ENCODE measurements at regions not wholly inside any gene's neighbourhood (a gene's known extent, or its start where the extent isn't known, plus 50 kb on each side); places are given as distances from the start of the nearest gene placed in this dataset.

DNA sequence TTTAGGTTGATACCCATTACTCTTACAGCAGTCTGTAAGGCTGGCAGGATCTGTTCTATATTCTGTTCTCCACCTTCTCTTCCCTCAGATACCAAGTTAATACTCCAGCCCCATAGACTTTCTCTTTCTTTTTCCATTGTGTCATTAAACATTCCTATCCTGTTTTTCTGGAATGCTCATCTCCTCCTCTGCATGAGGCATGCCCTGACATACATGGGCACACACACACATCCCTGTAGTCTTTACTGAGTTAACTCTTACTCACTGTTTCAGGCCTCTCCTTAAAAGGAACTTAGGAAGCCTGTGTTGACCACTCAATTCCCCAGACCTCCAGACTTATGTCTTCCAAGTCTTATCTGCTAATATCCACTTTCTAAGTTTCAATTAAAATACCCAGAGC lies 476.8 kb downstream of the METTL15 start:
- DNase-seq: no peak
- Histone ChIP-seq H3K4me1 (no peaks in the 10 kb centered on the region), H3K4me3 (no peak overlapping the region), H3K36me3 (no peaks in the 10 kb centered on the region), H3K27ac (no peak overlapping the region), H3K9me3 (no peaks in the 10 kb centered on the region), H3K27me3 (no peaks in the 10 kb centered on the region)
- intact Hi-C loops (cut with DNase I; ENCODE audit: low total_unique reads): no loop called here
- TF ChIP-seq POLR2A (IDR thresholded peaks at IDR 0.05): no peak
- in situ Hi-C loops (cut with MboI; ENCODE audit: low sequenced_read_pairs in 4 of 4): no loop called here
- no peak for ATAC-seq

DNA sequence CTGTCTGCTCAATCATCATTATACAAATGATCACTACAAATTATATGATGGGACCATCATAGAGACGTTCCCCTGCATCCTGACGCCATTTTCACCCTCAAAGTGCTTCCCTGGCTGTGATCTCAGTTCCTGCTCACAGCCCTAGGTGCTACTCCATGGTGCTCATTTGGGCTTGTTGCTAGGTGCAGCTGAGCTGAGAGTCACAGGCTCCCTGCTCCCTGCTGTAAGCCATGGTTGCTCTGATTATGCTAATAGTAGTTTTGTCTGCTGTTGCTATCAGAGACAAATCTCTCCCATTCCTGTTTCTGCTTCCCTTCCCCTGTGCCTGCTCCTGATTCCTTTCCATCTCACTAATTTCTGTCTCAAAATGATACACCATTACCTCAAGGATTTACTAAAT lies 474.3 kb downstream of the METTL15 start:
- in situ Hi-C loops (cut with MboI; ENCODE audit: low sequenced_read_pairs in 4 of 4) (no loop called here), intact Hi-C loops (cut with DNase I; ENCODE audit: low total_unique reads) (no loop called here)
- Histone ChIP-seq H3K9me3 (no peaks in the 10 kb centered on the region), H3K27ac (no peak overlapping the region), H3K4me3 (no peak overlapping the region), H3K4me1 (no peaks in the 10 kb centered on the region), H3K36me3 (no peaks in the 10 kb centered on the region), H3K27me3 (no peaks in the 10 kb centered on the region)
- no peak for TF ChIP-seq POLR2A (IDR thresholded peaks at IDR 0.05)
- TF ChIP-seq, protein P1, sequence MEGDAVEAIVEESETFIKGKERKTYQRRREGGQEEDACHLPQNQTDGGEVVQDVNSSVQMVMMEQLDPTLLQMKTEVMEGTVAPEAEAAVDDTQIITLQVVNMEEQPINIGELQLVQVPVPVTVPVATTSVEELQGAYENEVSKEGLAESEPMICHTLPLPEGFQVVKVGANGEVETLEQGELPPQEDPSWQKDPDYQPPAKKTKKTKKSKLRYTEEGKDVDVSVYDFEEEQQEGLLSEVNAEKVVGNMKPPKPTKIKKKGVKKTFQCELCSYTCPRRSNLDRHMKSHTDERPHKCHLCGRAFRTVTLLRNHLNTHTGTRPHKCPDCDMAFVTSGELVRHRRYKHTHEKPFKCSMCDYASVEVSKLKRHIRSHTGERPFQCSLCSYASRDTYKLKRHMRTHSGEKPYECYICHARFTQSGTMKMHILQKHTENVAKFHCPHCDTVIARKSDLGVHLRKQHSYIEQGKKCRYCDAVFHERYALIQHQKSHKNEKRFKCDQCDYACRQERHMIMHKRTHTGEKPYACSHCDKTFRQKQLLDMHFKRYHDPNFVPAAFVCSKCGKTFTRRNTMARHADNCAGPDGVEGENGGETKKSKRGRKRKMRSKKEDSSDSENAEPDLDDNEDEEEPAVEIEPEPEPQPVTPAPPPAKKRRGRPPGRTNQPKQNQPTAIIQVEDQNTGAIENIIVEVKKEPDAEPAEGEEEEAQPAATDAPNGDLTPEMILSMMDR (IDR thresholded peaks at IDR 0.05 in 4 of 5, conservative IDR thresholded peaks at IDR 0.05 in 1 of 5): no peak
- DNase-seq: no peak
- ATAC-seq: no peak

DNA sequence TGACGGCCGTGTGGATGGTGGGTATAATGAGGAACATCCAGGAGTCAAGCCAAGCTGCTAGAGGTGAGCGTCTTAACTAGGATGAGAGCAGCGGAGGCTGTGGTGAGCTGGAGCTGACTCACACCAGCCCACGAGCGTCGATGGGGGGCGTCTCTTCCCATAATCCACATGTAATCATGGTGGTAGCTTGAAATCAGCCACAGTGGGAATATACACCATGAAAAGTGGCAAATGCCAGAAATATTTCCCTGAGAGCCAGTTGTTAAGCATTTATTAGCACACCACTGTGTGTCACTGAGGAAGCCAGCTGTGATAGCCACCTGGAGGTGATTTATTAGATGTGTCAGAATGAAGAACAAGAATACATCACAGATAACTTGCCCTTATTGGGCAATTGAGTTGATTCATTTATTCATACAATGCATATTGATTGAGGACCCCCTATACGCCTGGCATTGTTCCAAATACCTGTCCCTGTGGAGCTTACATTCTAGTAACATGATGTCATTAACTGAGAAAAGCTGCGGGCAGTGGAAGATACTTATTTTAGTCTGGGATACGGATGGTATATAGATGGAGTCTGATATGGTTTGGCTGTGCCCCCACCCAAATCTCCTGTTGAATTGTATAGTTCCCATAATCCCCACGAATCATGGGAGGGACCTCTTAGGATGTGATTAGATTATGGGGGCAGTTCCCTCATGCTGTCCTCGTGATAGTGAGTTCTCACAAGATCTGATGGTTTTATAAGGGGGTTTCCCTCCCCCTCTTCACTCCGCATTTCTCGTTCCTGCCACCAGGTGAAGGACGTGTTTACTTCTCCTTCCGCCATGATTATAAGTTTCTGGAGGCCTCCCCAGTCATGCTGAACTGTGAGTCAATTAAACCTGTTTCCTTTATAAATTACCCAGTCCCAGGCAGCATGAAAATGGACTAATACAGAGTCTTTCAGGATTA lies 473.4 kb downstream of the METTL15 start:
- in situ Hi-C loops (cut with MboI; ENCODE audit: low sequenced_read_pairs in 4 of 4) (no loop called here), intact Hi-C loops (cut with DNase I; ENCODE audit: low total_unique reads) (no loop called here)
- no peak for TF ChIP-seq POLR2A (IDR thresholded peaks at IDR 0.05)
- TF ChIP-seq, protein P1 (IDR thresholded peaks at IDR 0.05 in 4 of 5, conservative IDR thresholded peaks at IDR 0.05 in 1 of 5): no peak
- H3K4me3 ChIP-seq: no peak overlapping the region
- ATAC-seq: no peak
- no peak for DNase-seq
- no peaks in the 10 kb centered on the region for H3K4me1 ChIP-seq
- H3K9me3 ChIP-seq: no peaks in the 10 kb centered on the region
- H3K27ac ChIP-seq: no peak overlapping the region
- H3K27me3 ChIP-seq: no peaks in the 10 kb centered on the region
- no peaks in the 10 kb centered on the region for H3K36me3 ChIP-seq

DNA sequence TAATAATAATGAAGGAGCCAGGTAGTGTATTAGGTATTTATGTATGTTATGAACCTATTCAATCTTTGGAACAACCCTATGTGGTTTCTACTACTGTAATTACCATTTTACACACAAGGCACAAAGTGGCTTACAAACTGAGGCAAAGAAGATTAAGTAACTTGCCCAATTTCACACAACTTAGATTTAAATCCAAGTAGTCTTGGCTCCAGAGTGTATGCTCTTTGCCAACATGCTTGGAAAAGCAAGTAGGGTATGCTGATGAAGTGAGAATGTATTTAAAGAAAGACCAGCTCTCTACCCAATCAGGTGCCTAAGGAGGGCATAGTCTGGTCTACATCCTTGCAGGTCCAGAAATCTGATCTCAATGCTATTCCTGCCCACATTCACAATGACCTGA lies 463.2 kb downstream of the METTL15 start:
- ATAC-seq (no peak), DNase-seq (no peak)
- H3K4me1 ChIP-seq: peaks cover 0 to 2% of the 10 kb centered on the region in 2 donors
- in situ Hi-C loops (cut with MboI; ENCODE audit: low sequenced_read_pairs in 4 of 4): no loop called here
- TF ChIP-seq POLR2A (IDR thresholded peaks at IDR 0.05): no peak
- TF ChIP-seq, protein P1 (IDR thresholded peaks at IDR 0.05 in 4 of 5, conservative IDR thresholded peaks at IDR 0.05 in 1 of 5): no peak
- no peaks in the 10 kb centered on the region for H3K36me3 ChIP-seq
- no peak overlapping the region for H3K27ac ChIP-seq
- H3K9me3 ChIP-seq: no peaks in the 10 kb centered on the region
- intact Hi-C loops (cut with DNase I; ENCODE audit: low total_unique reads): no loop called here
- H3K4me3 ChIP-seq: no peak overlapping the region
- no peaks in the 10 kb centered on the region for H3K27me3 ChIP-seq

DNA sequence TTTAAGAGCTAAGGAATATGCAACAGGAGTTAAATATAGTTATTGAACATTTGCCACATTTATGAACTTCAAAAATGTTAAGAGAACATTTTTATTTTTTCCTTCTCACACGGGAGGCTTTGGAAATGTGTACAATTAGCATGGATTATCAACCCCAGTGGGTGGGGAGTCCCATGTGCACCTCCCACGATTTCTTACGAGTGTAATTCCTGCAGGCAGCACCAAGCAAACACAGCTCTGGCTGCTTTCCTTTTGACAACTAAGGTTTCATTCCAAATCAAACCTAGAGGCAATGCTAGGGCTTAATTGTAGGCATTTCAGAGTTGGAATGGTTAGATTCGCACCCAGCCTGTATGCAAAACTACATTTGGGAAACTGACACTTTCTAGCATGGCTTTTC lies 460.9 kb downstream of the METTL15 start:
- intact Hi-C loops (cut with DNase I; ENCODE audit: low total_unique reads): no loop called here
- TF ChIP-seq, protein P1 (IDR thresholded peaks at IDR 0.05 in 4 of 5, conservative IDR thresholded peaks at IDR 0.05 in 1 of 5): no peak
- no peak for TF ChIP-seq POLR2A (IDR thresholded peaks at IDR 0.05)
- Histone ChIP-seq H3K9me3 (no peaks in the 10 kb centered on the region), H3K27me3 (no peaks in the 10 kb centered on the region), H3K36me3 (no peaks in the 10 kb centered on the region), H3K4me1 (peaks cover 0 to 2% of the 10 kb centered on the region in 2 donors), H3K4me3 (no peak overlapping the region), H3K27ac (no peak overlapping the region)
- DNase-seq (no peak), ATAC-seq (no peak)
- in situ Hi-C loops (cut with MboI; ENCODE audit: low sequenced_read_pairs in 4 of 4): no loop called here
